ENCODE measurements at regions not wholly inside any gene's neighbourhood (a gene's known extent, or its start where the extent isn't known, plus 50 kb on each side); places are given as distances from the start of the nearest gene placed in this dataset.

DNA sequence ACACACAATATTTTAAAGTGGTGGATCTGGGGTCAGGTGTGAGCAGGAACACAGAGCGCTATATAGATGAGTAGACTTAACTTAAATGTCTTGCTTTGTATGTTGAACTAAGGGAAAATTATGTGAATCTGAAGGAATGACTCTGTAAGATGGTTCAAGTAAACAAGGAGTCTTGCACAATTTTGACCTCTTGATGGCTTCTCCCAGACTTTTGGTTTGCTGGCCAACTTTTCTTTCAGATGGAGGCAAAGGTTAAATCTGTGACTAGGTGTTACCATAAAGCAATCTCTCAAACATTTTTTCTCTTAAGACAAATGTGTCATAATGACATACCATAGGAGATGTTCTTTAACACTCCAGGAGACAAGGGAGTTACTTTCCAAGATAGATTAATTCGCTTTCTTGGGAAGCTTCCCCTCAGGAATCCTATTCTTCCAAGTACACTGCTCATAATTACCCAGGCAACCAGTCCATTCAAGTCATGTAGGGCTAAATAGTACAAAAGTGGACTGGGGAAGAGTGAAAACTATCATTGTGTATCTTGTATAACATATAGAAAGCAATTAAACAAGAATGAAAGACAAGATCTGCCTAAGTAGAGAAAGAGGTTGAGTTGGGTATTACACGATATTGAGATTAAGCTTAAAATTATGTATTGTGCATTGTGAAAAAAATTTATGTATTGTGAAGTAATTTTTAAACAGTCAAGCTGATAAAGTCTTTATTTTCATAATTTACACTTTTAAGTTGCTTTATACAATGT is 60.3 kb upstream of the SLC27A6 start:
- no peak for DNase-seq

DNA sequence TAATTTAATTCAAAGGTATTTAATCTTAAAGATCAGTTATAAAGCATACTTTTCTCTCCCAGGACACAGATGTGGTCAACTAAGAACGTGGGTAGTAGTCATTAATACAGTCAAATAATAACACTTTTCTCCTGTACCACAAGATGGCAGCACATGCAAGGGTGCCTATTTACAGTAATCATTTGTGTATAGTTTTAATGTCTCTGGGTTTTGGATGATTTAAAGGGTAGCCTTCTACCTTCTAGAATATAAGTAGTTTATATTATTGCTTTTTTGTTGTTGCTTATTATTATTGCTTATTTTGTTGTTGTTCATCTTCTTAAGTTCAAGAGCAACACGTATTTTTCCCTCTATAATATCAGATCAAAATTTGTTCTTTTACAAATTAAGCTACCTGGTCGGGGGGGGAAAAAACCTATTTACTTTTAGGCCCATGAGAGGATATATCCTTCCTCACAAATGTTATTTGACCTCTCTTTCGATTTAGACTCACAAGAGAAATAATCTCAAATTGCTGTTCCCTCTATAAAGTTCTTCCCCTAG is 59.6 kb upstream of the SLC27A6 start:
- peak; percentile 4 for DNase-seq

DNA sequence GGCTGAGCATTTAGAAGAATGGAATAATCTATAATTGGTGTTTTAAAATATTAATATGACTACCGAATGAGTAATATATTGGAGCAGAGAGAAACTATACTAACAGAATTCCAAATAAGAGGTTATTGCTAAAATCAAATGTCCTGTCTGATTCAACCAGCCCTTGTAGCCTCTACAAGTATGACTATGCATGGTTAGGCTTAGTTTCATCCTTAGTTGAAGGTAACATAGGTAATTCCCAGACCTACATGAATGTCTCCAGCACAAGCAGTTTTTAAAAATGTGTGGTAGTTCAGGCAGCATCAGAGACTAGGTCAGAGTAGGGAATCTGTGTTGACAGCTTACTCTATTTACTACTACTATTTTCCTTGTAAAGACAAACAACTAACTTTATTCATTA is 51.7 kb upstream of the SLC27A6 start:
- DNase-seq, result no peak

All from NCI-H1417 treated with DMSO at 0.1 percent for 48 hours (cell line).